IPS-NIHi7 (cell line): ENCODE measurements at regions not wholly inside any gene's neighbourhood (a gene's known extent, or its start where the extent isn't known, plus 50 kb on each side); places are given as distances from the start of the nearest gene placed in this dataset.
A peak's percentile ranks its signal among the peaks of the same experiment; 100 is the strongest.

Experiments used
- DNase-seq: peaks from one replicate; pipeline ENCODE4 v3.0.0; 2012; ENCODE audit warnings: mixed read lengths; ENCODE audit errors: extremely low spot score

DNA sequence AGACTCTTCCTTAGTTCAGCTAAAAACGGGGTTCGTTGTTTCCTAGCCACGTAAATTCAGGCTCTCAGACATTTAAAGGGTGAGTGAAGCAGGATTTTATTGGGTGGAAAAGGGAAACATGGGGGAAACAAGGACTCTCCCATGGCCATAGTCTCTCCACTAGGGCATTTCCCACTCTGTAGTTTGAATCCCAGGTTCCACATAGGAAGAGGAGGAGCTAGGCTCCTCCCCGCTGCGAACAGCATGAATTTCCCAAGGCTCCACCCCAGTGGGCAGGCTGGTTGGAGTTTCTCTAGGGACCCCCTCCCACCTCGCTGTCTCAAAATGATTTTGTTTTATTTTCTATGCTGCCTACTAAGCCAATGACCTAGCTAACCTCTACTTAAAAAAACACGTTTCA is 2170.8 kb upstream of the PCDH20 start:
- DNase-seq = no peak

GRCh38 chr13:63578796-63579195 is 2163.1 kb upstream of the PCDH20 start:
- DNase-seq = no peak

DNA sequence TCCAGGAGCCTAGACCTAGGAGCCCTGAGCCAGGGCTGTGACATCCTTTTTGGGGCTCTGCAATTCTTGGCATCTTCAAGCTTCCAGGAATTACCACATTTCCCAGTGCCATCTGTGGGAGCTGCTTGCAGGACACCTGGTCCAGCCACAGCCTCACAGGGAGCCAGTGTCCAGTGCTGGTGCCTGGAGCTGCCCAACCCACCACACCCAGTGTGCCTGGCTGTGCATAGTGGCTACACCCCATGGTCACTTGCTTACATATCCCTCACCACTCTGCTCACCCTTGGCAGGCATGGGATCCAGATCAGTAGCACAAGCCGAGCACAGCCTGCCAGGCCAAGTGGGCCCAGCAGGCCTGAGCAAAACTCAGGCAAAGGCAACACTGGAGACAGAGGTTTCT is 2151.4 kb upstream of the PCDH20 start:
- DNase-seq = no peak

GRCh38 chr13:63554157-63554556 is 2138.5 kb upstream of the PCDH20 start:
- no peak for DNase-seq

GRCh38 chr13:63551731-63552130 is 2136.1 kb upstream of the PCDH20 start:
- no peak for DNase-seq

GRCh38 chr13:63546524-63546923 is 2130.9 kb upstream of the PCDH20 start:
- DNase-seq = no peak

GRCh38 chr13:63542770-63543169 is 2127.1 kb upstream of the PCDH20 start:
- DNase-seq = peak; percentile 6

DNA sequence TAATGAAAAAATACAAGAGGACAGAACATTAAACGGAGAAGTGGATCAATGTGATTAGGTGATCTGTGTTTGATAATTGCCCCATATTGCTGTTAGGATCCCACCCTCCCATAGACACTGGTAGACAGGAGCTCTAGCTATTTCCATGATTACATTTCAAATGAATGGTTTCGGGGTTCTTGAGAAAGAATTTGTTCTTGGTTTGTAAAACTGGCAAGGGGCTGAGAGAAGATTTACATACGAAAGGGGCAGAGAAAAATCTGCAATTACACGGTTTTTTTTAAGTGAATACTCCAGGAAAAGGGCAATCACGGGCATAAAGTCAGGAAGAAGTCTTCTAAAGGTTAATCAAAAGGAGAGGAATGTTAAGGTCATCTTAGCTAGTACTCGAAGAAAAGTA is 2125.7 kb upstream of the PCDH20 start:
- no peak for DNase-seq

- no peak for DNase-seq
These were observed 2124.4 kb upstream of the PCDH20 start for GRCh38 chr13:63540061-63540460.

DNA sequence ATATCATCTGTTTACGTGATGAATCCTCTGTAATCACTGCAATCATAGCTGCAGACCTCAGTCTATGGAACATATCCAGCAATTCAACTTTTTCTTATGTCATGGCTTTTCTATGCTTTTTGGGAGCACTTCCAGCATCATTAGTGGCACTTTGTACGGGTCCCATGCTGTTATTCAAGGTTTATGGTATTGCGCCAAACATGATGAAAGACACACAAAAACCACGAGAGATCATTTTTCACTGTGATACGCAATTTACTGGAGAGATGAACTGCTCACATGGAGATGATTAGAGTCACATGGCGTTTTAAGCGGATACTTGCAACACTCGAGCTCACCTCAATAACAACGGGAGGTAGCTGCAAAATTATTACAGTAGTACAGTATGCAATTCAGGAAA is 2101.7 kb upstream of the PCDH20 start:
- no peak for DNase-seq

GRCh38 chr13:63516124-63516523 is 2100.5 kb upstream of the PCDH20 start:
- no peak for DNase-seq

- DNase-seq = no peak
These were observed 2099.2 kb upstream of the PCDH20 start for GRCh38 chr13:63514886-63515285.

GRCh38 chr13:63512095-63512494 is 2096.4 kb upstream of the PCDH20 start:
- DNase-seq = no peak

DNA sequence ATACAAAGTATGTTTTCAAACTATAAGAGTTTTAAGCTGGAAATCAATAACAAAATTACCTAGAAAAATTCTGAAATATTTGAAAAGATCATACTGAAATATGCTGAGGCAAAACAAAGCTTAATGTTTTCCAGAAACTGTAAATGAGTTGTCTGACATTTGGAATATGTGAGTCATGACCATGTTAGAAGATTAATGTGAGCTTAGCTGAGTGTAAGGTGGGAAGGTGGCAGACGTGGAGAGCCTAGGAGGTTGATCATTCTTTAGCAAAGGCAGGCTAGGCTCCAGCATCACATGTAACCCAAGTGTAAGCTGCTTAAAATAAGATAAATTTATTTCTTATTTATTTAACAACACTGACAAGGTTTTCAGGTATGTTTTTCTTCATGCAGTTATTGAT is 2086.1 kb upstream of the PCDH20 start:
- no peak for DNase-seq

GRCh38 chr13:63497601-63498000 is 2082.0 kb upstream of the PCDH20 start:
- no peak for DNase-seq

GRCh38 chr13:63492604-63493003 is 2077.0 kb upstream of the PCDH20 start:
- DNase-seq = no peak

- DNase-seq = no peak
These were observed 2074.5 kb upstream of the PCDH20 start for GRCh38 chr13:63490149-63490548.

- DNase-seq = no peak
These were observed 2065.7 kb upstream of the PCDH20 start for GRCh38 chr13:63481334-63481733.

GRCh38 chr13:63472711-63473110 is 2057.1 kb upstream of the PCDH20 start:
- no peak for DNase-seq

GRCh38 chr13:63463782-63464610 is 2048.3 kb upstream of the PCDH20 start:
- DNase-seq = no peak

GRCh38 chr13:63460462-63461090 is 2044.9 kb upstream of the PCDH20 start:
- DNase-seq = no peak

- no peak for DNase-seq
These were observed 2041.5 kb upstream of the PCDH20 start for GRCh38 chr13:63457186-63457585.

DNA sequence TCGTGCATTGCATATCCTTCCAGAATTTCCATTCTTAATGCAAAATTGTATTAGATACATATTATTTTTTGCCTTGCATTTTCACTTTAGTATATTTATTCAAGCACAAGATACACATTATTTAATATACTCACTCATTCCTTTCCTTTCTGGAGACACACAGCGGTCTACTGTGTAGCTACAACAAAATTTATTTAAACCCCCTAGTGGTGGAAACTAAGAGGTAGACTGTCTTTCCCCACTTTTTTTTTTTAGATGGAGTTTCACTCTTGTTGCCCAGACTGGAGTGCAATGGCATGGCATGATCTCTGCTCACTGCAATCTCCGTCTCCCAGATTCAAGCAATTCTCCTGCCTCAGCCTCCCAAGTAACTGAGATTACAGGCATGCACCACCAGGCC is 2040.3 kb upstream of the PCDH20 start:
- no peak for DNase-seq
